Uterus (tissue), 3 donors: ENCODE measurements at regions not wholly inside any gene's neighbourhood (a gene's known extent, or its start where the extent isn't known, plus 50 kb on each side); places are given as distances from the start of the nearest gene placed in this dataset.

Source experiments
- DNase-seq, 2 donors: peaks; one replicate each; pipeline ENCODE4 v3.0.0-alpha.2; 2019 to 2020
- H3K27ac ChIP-seq, 2 donors: fragments of 200-600 bp; sonication (generic); 1 replicate in 1 of 2; 2 replicates in 1 of 2; pipeline ENCODE4 v1.5.1; 2016 to 2018
- H3K27me3 ChIP-seq, 2 donors: fragments of 200-600 bp; sonication (generic); one replicate each; pipeline ENCODE4 v1.5.1; 2018 to 2019; ENCODE audit warnings: control low read depth in 1 of 2
- H3K36me3 ChIP-seq, 2 donors: fragments of 200-600 bp; sonication (generic); one replicate each; pipeline ENCODE4 v1.5.1; 2019; ENCODE audit warnings: control low read depth in 1 of 2
- H3K4me1 ChIP-seq, 2 donors: fragments of 200-600 bp; sonication (generic); one replicate each; pipeline ENCODE4 v1.5.1; 2018 to 2019; ENCODE audit warnings: control low read depth in 1 of 2
- H3K4me3 ChIP-seq, 2 donors: fragments of 200-600 bp; sonication (generic); 1 replicate in 1 of 2; 2 replicates in 1 of 2; pipeline ENCODE4 v1.5.1; 2018 to 2019; ENCODE audit warnings: mild to moderate bottlenecking in 1 of 2
- H3K9me3 ChIP-seq, 2 donors: fragments of 200-600 bp; sonication (generic); one replicate each; pipeline ENCODE4 v1.5.1; 2019; ENCODE audit warnings: control low read depth in 1 of 2
- POLR2A ChIP-seq, 2 donors: fragments of 450-650 bp; IDR thresholded peaks; one replicate each; pipeline ENCODE4 v1.6.1; 2016; ENCODE audit warnings: antibody characterized with exemption in 2 of 2, mild to moderate bottlenecking in 1 of 2, moderate library complexity in 1 of 2
- intact Hi-C: fragments of 100-400 bp; cut with DNase I; formaldehyde crosslinking; loops from one replicate; pipeline ENCODE4 v1.15.1; 2023; ENCODE audit warnings: low total_unique reads
- TF ChIP-seq, protein P1 (sequence below), 4 experiments: fragments of 200-600 bp in 2 of 4; fragments of 450-650 bp in 2 of 4; sonication (generic) in 2 of 4; IDR thresholded peaks; one replicate each; pipeline ENCODE4 v1.5.1; 2016 to 2019; ENCODE audit warnings: antibody characterized with exemption in 4 of 4, mild to moderate bottlenecking in 2 of 4, moderate library complexity in 1 of 4
- donor health status: DM: yes; HTN: yes; CAD: no.

DNA sequence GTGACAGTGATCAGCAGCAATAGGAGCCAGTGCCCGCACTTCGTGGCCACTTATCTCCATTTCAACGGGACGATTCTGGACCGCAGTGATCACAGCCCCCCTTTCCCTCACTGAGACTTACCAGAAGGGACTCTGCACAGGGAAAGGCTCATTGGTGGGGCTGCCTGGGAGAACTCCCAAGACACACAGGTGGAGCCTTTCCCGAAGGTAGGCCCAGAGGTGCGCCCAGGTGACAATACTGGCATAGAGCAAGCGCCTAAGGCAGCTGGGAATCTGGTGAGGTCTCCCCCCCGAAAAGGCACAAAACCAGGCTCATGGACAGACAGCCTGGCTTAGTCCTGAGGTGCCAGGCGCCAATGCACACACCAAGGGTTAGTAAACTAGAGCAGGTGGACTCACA lies 318.9 kb downstream of the AJAP1 start:
- no peak for DNase-seq
- Histone ChIP-seq H3K4me3 (no peak overlapping the region), H3K9me3 (no peaks in the 10 kb centered on the region), H3K27me3 (no peaks in the 10 kb centered on the region), H3K27ac (no peak overlapping the region), H3K36me3 (no peaks in the 10 kb centered on the region), H3K4me1 (no peaks in the 10 kb centered on the region)
- TF ChIP-seq, protein P1, sequence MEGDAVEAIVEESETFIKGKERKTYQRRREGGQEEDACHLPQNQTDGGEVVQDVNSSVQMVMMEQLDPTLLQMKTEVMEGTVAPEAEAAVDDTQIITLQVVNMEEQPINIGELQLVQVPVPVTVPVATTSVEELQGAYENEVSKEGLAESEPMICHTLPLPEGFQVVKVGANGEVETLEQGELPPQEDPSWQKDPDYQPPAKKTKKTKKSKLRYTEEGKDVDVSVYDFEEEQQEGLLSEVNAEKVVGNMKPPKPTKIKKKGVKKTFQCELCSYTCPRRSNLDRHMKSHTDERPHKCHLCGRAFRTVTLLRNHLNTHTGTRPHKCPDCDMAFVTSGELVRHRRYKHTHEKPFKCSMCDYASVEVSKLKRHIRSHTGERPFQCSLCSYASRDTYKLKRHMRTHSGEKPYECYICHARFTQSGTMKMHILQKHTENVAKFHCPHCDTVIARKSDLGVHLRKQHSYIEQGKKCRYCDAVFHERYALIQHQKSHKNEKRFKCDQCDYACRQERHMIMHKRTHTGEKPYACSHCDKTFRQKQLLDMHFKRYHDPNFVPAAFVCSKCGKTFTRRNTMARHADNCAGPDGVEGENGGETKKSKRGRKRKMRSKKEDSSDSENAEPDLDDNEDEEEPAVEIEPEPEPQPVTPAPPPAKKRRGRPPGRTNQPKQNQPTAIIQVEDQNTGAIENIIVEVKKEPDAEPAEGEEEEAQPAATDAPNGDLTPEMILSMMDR (IDR thresholded peaks at IDR 0.05), result no peak
- intact Hi-C loops, result no loop called here

- DNase-seq, result no peak
- intact Hi-C loops, result no loop called here
These were observed 318.4 kb downstream of the AJAP1 start for GRCh38 chr1:4972761-4973320.

GRCh38 chr1:4971666-4972065 lies 317.3 kb downstream of the AJAP1 start:
- Histone ChIP-seq H3K4me3 (no peak overlapping the region), H3K9me3 (no peaks in the 10 kb centered on the region), H3K27ac (no peak overlapping the region), H3K27me3 (no peaks in the 10 kb centered on the region), H3K4me1 (no peaks in the 10 kb centered on the region), H3K36me3 (no peaks in the 10 kb centered on the region)
- no peak for TF ChIP-seq POLR2A (IDR thresholded peaks at IDR 0.05)
- TF ChIP-seq, protein P1 (IDR thresholded peaks at IDR 0.05), result no peak
- DNase-seq, result no peak
- intact Hi-C loops, result no loop called here

More at GRCh38 chr1:4972761-4973320, 318.4 kb downstream of the AJAP1 start:
- H3K27ac ChIP-seq, result no peak overlapping the region
- H3K27me3 ChIP-seq, result no peaks in the 10 kb centered on the region
- TF ChIP-seq POLR2A (IDR thresholded peaks at IDR 0.05), result no peak
- TF ChIP-seq, protein P1 (IDR thresholded peaks at IDR 0.05), result no peak
- no peak overlapping the region for H3K4me3 ChIP-seq
- H3K9me3 ChIP-seq, result no peaks in the 10 kb centered on the region
- H3K4me1 ChIP-seq, result no peaks in the 10 kb centered on the region
- no peaks in the 10 kb centered on the region for H3K36me3 ChIP-seq

GRCh38 chr1:4970532-4970931 lies 316.1 kb downstream of the AJAP1 start:
- TF ChIP-seq, protein P1 (IDR thresholded peaks at IDR 0.05), result no peak
- TF ChIP-seq POLR2A (IDR thresholded peaks at IDR 0.05), result no peak
- Histone ChIP-seq H3K36me3 (no peaks in the 10 kb centered on the region), H3K4me3 (no peak overlapping the region), H3K9me3 (no peaks in the 10 kb centered on the region), H3K4me1 (no peaks in the 10 kb centered on the region), H3K27me3 (no peaks in the 10 kb centered on the region), H3K27ac (peak overlapping the region in 1 of 2 donors; percentile 63)
- intact Hi-C loops, result no loop called here
- no peak for DNase-seq

DNA sequence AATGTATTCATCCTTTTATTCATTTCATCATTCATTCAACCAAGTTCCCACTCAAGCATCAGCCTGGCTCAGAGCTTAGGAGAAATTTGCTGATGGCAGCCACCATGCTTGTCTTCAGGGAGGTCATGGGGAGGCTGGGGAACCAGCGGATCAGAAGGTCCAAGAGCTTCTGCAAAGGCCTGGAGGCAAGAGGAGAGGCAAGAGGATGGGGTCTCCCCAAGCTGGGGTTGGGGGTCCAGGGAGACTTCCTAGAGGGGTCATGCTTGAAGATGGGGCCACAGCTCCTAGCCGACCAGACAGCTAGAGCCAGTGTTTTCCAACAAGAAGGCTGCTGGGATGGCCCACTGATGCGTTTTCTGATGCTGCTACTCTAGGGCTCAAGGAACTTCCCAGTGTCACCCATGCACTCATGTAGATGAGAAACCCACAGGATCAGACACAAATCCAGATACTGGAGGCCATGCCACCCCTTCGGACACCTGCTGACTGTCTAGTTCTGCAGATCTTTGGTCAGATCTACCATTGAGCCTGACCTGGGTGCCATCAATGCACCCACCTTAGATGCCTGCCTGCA lies 315.2 kb downstream of the AJAP1 start:
- no peak for TF ChIP-seq POLR2A (IDR thresholded peaks at IDR 0.05)
- TF ChIP-seq, protein P1 (IDR thresholded peaks at IDR 0.05), result no peak
- H3K27ac ChIP-seq, result peak overlapping the region in 1 of 2 donors; percentile 63
- H3K27me3 ChIP-seq, result no peaks in the 10 kb centered on the region
- no peaks in the 10 kb centered on the region for H3K36me3 ChIP-seq
- no peak for DNase-seq
- no peaks in the 10 kb centered on the region for H3K4me1 ChIP-seq
- H3K9me3 ChIP-seq, result no peaks in the 10 kb centered on the region
- no peak overlapping the region for H3K4me3 ChIP-seq
- intact Hi-C loops, result no loop called here
